Endometrial microvascular endothelial cells (primary cell): ENCODE measurements at regions not wholly inside any gene's neighbourhood (a gene's known extent, or its start where the extent isn't known, plus 50 kb on each side); places are given as distances from the start of the nearest gene placed in this dataset.

Source experiments
- in situ Hi-C: cut with HindIII; loops from 2 replicates; pipeline ENCODE4 v1.10.0; 2017; ENCODE audit warnings: low sequenced_read_pairs, low pct_unique_long_range_greater_than_20kb; ENCODE audit errors: inconsistent ontology term

DNA sequence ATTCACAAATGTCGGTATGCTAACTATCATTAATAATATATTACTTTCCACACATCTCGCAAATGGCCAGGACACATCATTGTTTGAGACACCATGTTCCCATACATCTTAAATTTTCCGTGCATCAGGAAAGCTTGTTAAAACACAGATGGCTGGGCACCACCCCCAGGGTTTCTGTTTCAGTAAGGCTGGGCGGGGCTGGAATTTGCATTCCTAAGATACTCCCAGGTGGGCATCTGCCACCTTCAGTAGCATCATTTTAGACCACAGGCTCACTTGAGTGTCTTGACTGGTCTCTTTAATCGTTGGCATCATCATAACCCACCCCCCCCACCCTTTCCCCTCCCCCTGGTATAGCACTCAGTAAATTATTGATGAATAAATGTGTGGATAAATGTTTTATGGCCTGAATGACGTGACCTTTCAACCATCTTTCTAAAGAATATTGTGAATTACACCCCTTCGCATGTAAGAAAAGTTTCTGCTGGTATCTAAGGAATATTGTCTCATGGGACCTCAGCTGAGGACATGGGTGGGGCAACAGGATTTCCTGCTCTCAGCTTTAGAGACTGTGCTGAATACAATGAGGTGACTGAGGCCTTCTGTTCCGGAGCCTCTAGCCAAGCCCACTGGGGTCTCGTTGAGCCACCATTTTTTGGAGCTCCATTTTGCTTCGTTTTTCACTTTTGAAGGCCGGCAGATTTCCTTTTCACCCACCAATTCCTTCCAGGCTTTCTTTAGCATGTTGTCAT is 124.1 kb upstream of the NEDD9 start:
- in situ Hi-C loops: no loop called here

DNA sequence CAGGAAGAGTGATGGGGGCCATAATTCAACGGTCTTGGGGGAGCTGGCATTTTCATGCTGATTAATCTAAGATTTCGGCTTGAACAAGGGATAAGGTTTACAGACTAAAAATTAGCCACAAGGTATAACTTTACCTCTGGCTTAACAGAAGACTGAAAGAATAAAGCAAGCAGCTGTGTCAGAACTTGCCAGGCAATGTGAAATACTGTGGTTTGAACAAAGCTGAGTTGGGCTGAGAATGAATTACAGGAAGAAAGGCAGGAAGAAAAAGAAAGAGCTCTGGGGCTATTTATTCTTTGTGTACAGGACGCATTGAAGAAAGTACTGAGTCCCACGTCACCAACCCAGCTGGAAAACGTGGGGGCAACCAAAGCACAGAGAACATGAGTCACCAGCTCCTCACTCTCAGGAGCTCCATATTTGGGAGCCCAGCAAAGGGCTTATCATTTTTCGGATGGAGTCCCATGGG is 121.5 kb upstream of the NEDD9 start:
- in situ Hi-C loops: no loop called here

DNA sequence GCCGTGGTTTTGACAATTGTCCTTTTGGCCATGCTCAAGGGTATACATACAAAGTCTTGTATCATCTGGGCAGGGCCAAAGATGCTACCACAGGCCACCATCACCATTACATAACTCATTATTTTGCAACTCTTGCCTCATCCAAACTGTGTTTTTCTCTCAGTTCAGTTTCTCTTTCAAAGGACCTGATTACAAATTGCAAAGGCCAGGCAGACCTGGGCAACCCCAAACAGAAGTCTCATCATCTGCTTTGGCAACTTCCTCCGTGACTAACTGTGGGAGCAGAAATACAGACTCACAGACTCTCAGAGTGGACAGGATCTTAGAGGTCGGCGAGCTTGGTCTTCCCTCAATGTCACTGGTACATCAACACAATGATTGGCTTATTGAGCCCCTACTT is 117.8 kb upstream of the NEDD9 start:
- in situ Hi-C loops: no loop called here

DNA sequence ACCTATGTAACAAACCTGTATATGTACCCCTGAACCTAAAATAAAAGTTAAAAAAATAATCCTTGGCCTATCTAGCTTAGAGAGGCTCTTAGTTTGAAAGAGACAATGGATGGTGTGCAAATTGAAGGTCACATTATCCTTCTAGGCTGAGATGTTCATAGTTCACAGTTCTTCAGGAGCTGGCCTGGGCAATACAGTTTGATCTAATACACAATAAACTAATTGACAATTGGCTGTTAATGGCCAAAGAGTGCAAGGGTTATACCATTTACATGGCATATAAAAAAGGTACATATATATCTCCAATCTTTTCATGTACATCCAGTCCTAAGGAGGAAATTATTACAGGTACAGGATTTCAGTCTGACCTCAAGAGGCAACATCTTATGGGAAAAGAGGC is 117.4 kb upstream of the NEDD9 start:
- in situ Hi-C loops: no loop called here

DNA sequence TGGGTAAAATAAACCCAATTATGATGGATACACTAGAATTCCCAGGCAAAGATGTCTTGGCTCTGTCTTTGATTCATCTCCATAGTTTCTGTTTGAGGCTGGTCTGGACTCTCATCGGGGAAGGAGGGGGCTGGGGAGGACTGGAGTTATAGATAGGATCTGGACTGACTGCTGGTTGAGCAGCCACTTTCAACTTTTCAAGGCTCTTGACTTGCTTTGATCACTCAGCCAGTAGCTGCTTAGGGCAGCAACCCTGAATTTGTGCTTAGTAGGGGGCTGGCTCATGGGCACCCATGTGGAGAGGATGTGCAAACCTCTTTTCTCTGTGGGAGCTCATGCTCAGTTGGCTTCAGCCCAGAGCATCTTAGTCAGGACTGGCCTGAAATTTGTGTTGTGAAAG is 114.0 kb upstream of the NEDD9 start:
- in situ Hi-C loops: no loop called here

DNA sequence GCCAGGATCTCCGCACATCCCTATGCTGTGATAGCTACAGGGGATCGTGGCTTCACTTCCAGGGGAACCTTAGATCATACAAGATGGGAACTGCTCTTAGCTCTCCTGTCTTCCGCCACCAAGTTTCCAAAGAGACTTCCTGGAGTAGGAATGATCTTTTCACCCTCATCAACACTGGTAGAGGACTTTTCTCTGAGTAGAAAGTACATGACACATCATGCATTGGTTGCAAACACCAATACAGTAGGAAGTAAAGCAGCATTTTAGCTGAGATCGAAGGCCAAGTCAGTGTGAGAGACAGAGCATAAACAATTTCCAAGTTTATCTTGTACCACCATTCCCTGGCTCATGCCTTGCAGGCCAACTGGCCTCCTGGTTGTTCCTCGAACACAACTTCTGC is 113.1 kb upstream of the NEDD9 start:
- in situ Hi-C loops: no loop called here

DNA sequence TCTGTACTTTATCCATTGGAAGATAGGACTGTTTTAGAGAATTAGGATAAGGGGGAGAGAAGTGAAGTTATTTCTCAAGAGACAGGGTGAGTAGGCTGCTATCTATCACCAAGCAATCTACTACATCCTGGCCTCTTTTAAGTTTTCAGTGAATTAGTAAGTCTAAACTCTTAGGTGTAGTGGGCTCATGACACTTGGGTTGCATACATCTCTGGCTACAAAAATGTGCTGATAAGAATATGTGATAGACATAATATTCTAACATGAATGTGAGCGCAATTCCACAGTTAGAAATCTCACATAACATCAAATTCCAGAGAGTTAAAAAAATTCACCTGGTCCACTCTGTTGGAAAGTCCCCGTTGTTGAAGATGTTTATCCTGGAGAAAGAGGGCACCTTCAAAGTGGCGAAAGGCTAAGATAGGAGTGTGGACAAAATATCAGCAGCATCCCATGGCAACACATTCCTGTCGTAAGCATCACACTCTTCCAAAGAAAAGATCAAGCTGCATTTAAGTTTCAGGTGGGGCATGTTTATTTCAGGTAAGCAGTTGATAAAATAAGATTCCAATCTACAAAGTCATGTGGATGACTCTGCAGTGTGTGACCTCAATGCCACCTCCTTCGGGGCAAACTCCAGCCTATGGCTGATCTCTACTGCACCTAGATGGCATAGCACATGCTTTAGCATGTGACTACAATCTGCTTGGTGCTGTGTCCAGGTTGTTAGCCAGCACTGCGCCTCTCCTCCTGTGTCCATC is 111.7 kb upstream of the NEDD9 start:
- in situ Hi-C loops: no loop called here

DNA sequence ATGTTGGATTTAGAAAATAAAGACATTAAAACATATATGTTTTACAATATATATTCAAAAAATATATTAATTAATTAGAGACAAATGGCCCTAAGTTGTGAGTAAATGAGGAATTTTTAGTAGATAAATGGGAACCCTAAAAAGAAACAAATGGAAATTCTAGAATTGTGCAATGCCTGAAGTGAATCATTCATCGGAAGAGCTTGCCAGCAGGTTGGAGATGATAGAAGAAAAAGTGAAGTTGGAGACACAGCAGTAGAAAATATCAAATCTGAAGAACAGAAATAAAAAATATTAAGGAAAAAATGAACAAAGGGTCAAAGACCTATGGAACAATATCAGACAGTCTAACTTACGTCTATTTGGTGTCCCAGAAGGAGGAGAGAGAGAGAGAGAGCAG is 109.4 kb upstream of the NEDD9 start:
- in situ Hi-C loops: no loop called here

DNA sequence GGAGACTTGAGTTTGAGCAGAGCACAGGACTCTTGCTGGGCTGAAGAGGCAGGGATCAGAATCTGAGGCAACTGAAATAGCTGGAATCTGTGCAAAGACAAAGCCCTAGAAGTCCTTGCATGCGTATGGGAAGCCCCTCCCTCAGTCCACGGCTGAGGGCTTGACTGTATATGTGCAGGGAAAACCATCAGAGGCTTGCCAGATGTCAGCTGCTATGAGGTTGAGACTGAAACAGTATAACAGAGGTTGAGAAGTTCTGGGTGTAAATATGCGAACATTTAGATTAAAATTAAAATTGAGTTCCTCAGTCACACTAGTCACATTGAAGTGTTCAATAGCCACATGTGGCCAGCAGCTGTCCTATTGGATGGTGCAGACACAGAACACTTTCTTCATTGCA is 108.8 kb upstream of the NEDD9 start:
- in situ Hi-C loops: no loop called here

DNA sequence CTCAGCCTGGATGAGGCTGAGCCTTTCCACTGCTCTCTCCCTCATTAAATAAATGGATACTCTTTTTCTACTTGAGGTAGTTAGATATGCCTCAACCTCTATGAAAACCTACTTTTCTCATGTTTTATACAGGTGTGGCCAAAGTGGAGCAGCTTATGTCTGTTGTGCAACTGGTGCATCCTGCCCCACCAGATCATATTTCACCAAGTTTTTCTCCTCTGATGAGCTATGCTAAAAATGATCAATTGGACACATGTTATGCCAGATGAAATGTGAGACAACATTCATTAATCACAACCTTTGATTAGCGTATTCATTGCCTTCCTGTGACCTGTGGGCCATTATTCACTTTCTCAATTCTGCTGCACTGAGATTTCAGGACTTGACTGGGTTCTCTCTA is 106.9 kb upstream of the NEDD9 start:
- in situ Hi-C loops: no loop called here

DNA sequence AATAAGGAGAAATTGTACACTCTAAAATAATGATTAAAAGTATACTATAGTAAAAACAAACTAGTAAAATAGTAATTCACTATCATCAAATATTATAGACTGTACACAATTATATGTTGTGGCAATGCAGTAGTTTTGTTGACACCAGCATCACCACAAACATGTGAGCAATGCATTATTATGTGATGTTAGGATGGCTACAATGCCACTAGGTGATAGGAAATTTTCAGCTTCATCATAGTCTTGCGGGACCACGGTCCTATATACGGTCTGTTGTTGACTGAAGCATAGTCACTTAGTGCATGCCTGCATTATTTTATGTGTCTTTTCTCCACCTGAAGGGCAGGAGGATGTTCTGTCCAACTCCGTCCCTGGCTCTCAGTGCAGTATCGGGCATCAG is 104.8 kb upstream of the NEDD9 start:
- in situ Hi-C loops: no loop called here

DNA sequence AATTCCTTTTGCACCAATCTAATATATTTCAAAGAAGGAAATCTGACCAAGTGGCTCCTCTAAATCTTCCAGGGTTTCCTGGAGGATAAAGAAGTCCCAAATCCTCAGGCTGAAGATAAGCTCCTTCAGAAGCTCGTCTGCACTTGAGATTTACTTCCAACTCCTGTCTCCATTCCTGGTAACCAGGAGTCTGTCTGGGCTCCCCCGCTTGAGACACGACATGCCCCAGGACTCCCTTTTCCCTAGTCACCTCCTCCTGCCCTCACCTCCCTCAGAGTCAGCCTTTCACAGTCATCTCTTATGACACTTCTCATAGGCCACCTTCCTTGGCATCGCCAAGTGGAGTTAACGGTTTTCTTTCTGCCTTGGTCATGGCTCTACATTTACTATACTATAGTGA is 103.4 kb upstream of the NEDD9 start:
- in situ Hi-C loops: no loop called here

DNA sequence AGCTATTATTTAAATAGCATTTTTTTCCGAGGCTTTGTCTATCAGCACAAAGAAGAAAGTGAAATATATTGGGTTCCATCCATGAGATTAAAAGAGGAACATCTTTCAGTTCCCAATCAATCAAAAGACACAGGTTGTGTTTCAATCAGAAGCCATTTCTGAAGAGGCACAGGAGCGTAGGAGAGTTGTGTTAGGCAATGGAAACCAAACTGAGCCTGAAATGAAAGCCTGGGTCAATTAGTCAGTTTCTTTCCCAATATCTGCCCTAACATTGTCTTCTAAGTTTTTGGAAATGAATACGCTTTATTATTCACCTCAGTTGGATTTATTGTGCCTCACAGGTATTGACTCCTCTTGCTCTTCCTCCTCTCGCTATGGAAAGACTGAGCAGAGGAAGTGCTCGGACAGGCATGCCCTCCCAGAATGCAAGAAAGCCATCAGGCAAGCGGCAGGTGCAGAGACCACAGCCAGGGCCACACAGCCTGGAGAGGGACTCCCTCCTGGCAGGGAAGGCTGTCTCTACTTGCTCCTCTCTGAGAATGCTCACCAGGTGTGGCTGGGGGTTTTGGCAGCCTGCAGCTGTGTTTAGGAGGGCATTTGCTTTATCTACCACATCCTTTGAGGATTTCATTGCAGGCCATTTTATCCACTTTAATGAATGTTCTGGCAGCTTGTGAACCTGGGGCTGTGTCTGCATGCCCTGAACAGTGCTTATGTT is 100.8 kb upstream of the NEDD9 start:
- in situ Hi-C loops: no loop called here

DNA sequence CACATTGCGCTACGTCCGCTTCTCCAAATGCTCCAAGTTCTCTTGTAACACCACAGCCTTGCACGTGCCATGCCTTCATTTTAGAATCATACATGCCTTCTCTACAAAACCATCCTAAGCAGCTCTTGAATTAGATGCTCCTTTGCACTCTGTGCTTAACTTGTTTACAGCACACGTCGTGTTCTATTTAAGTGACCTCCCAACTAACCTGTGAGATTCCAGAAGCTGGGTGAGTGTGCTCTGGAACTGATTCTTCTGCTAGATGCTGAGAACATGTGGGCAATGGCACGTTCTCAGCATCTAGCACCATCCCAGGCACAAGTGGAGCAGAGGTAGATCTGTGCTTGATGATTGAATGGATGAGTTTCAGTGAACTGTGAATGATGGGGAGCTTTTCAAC is 100.0 kb upstream of the NEDD9 start:
- in situ Hi-C loops: no loop called here

DNA sequence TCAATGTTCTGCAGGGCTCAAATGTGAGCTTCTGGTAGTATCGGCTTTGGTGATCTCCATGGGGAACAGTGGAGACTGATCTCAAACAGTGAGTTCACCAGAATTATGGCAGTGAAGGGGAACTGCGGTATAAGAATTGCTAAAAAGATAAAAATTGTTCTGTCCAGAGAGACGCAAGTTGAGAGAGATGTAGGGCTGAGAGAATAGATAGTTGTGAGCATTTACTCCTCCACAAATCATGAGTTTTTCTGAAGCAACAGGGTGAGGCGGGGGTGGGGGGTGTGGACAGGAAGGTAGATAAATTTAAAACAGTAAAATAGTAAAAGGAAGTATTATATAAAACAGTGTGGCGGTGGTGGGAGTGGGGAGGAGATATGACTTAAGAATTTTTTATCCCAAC is 98.6 kb upstream of the NEDD9 start:
- in situ Hi-C loops: no loop called here

DNA sequence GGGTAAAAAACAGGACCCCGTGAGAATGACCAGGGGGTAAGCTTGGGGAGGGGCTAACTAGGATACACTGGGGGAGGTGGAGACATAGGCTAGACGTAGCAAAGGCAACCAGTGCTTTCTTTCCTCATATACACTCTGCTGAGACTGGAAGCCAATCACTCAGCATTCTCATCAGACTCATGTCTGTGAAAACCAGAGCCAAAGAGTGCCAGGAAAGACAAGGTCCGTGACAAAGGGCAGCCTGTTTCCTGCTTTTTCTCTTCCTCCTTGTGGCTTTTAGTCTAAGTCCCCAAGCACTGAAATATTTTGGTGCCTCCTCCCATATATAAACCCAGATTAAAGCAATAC is 97.9 kb upstream of the NEDD9 start:
- in situ Hi-C loops: no loop called here

DNA sequence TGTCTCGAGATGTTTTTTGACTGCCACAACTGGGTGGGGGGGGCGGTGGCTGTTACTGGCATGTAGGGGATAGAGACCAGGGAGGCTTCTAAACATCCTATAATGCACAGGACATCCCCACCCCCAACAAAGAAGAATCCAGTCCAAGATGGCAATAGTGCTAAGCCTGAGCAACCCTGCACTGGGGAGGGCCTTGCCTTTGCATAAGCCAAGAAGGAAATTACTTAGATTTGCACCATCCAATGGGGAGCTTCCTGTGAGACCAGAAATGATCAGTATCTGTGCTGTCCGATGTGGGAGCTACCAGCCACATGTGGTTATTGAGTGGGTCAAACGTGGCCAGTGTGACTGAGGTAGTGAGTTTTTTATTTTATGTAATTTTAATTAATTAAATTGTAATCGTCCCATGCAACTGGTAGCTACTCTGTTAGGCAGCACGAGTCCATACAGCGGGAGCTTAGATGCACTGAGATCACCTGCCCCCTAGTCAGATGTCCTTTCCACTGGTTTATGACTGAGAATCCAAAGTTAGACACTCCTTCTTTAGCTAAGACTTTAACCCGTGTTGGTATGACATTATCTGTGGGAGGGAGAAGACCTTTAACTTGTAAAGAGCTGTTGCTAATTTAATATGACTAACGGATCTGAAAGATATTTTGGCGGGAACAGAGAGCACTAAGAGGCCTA is 97.4 kb upstream of the NEDD9 start:
- in situ Hi-C loops: no loop called here

DNA sequence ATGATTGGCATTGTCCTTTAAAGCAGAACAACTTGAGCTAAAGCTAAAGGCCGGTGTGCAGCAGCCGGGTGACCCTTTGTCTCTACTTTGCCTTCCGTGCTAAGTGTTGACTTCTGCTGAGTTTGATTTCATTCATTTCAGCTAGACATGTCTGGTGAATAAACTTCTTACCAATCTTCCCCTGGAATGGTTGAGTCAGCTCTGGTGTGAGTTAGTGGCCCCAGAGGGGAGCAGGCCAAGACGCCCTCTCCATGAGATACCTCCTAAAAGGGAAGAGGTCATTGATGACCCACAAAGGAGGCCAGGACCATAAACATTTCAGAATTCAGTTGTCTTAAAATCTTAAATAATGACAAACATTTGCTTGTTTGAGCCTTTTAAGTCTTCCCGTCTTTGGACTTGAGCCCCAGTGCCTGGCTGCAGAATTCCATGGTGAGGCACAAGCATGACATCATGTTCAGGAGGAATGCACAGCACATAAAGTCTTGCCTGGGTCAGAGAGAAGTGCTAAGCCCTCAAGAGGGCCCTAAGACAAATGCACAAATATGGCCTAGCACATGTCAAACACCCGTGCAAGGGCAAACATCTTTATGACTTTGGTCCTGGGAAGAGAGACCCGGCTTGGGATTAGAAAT is 96.3 kb upstream of the NEDD9 start:
- in situ Hi-C loops: no loop called here

DNA sequence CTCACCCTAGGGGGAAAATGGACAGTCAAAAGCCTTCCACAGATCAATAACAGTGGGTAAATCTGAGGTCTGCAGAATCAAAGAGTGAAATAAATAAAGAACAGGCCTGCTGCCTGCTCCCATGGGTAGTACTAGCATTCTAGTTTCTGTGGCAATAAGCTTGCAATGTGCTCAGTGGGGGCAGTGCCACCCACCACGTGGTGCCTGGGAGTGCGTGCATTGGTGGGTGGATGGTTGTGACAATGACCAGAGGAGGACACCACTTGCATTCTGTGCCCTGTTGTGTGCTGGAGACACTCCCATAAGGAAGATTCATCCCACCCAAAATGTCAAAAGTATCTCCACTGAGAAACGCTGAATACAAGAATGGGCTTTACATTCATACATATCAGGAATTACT is 95.5 kb upstream of the NEDD9 start:
- in situ Hi-C loops: no loop called here
